Mesothelial cell of epicardium (in vitro differentiated cells): ENCODE measurements at regions not wholly inside any gene's neighbourhood (a gene's known extent, or its start where the extent isn't known, plus 50 kb on each side); places are given as distances from the start of the nearest gene placed in this dataset.
"Not testable (repeated sequence)": the region's sequence is repeated elsewhere in the genome, so short reads cannot be mapped to it uniquely, and the experiment has no call there.

Source experiments
- DNase-seq, 2 experiments: peaks; one replicate each; pipeline ENCODE4 v3.0.0; 2021; ENCODE audit warnings: low spot score in 2 of 2; ENCODE audit not compliant: unreplicated experiment in 2 of 2
- H3K27ac Mint-ChIP-seq: 2 replicates; pipeline ENCODE4 v1.8.0; 2021; ENCODE audit warnings: mixed read lengths
- H3K27me3 Mint-ChIP-seq: 2 replicates; pipeline ENCODE4 v1.8.0; 2021; ENCODE audit warnings: low read depth, mixed read lengths
- H3K36me3 Mint-ChIP-seq: 2 replicates; pipeline ENCODE4 v1.8.0; 2021; ENCODE audit warnings: mixed read lengths
- H3K4me1 Mint-ChIP-seq: 2 replicates; pipeline ENCODE4 v1.8.0; 2021; ENCODE audit warnings: mixed read lengths
- H3K4me3 Mint-ChIP-seq: 2 replicates; pipeline ENCODE4 v1.8.0; 2021; ENCODE audit warnings: mild to moderate bottlenecking, moderate library complexity, mixed read lengths
- H3K9me3 Mint-ChIP-seq: 2 replicates; pipeline ENCODE4 v1.8.0; 2021; ENCODE audit warnings: mixed read lengths
- CTCF ChIP-seq: fragments of 200-600 bp; sonication (generic); IDR thresholded peaks from one replicate; pipeline ENCODE4 v1.5.0; 2021; ENCODE audit warnings: antibody characterized with exemption; ENCODE audit not compliant: unreplicated experiment

GRCh38 chr9:22214021-22214420 lies 204.9 kb upstream of the CDKN2B start:
- H3K27ac Mint-ChIP-seq = no peak overlapping the region
- H3K27me3 Mint-ChIP-seq = peaks cover 20% of the 10 kb centered on the region
- no peaks in the 10 kb centered on the region for H3K9me3 Mint-ChIP-seq
- peaks cover 43% of the 10 kb centered on the region for H3K4me1 Mint-ChIP-seq
- no peak for TF ChIP-seq CTCF
- no peak overlapping the region for H3K4me3 Mint-ChIP-seq
- no peaks in the 10 kb centered on the region for H3K36me3 Mint-ChIP-seq
- no peak for DNase-seq

- H3K4me3 Mint-ChIP-seq = no peak overlapping the region
- H3K4me1 Mint-ChIP-seq = peaks cover 40% of the 10 kb centered on the region
- H3K27ac Mint-ChIP-seq = no peak overlapping the region
Observed at GRCh38 chr9:22214497-22215031, 205.5 kb upstream of the CDKN2B start.

GRCh38 chr9:22215521-22215920 lies 206.4 kb upstream of the CDKN2B start:
- peaks cover 20% of the 10 kb centered on the region for H3K27me3 Mint-ChIP-seq
- H3K9me3 Mint-ChIP-seq = no peaks in the 10 kb centered on the region

More at GRCh38 chr9:22214497-22215031, 205.5 kb upstream of the CDKN2B start:
- Mint-ChIP-seq H3K27me3 (peaks cover 20% of the 10 kb centered on the region), H3K36me3 (no peaks in the 10 kb centered on the region), H3K9me3 (no peaks in the 10 kb centered on the region)
- TF ChIP-seq CTCF = no peak
- no peak for DNase-seq

GRCh38 chr9:22216730-22217172 lies 207.6 kb upstream of the CDKN2B start:
- TF ChIP-seq CTCF = no peak
- Mint-ChIP-seq H3K36me3 (no peaks in the 10 kb centered on the region), H3K27me3 (peaks cover 20% of the 10 kb centered on the region), H3K9me3 (peaks cover 4% of the 10 kb centered on the region), H3K27ac (no peak overlapping the region), H3K4me3 (no peak overlapping the region), H3K4me1 (peaks cover 29% of the 10 kb centered on the region)
- DNase-seq = no peak

More at GRCh38 chr9:22215521-22215920, 206.4 kb upstream of the CDKN2B start:
- Mint-ChIP-seq H3K4me3 (no peak overlapping the region), H3K4me1 (peaks cover 39% of the 10 kb centered on the region), H3K27ac (no peak overlapping the region), H3K36me3 (no peaks in the 10 kb centered on the region)
- no peak for TF ChIP-seq CTCF
- DNase-seq = no peak

- Mint-ChIP-seq H3K9me3 (peaks cover 4% of the 10 kb centered on the region), H3K27ac (no peak overlapping the region), H3K27me3 (peaks cover 20% of the 10 kb centered on the region), H3K4me3 (no peak overlapping the region), H3K4me1 (peaks cover 24% of the 10 kb centered on the region), H3K36me3 (no peaks in the 10 kb centered on the region)
- no peak for DNase-seq
- TF ChIP-seq CTCF = no peak
Observed at GRCh38 chr9:22217254-22217653, 208.1 kb upstream of the CDKN2B start.

- H3K27ac Mint-ChIP-seq, DNase-seq, H3K36me3 Mint-ChIP-seq, H3K4me3 Mint-ChIP-seq, H3K27me3 Mint-ChIP-seq, H3K4me1 Mint-ChIP-seq: not testable (repeated sequence)
- peaks cover 28% of the 10 kb centered on the region for H3K9me3 Mint-ChIP-seq
Observed at GRCh38 chr9:22225856-22226255, 216.8 kb upstream of the CDKN2B start.
